Fibroblast of lung (primary cell): ENCODE measurements at regions not wholly inside any gene's neighbourhood (a gene's known extent, or its start where the extent isn't known, plus 50 kb on each side); places are given as distances from the start of the nearest gene placed in this dataset.

Experiments
- DNase-seq, 2 donors: peaks; one replicate each; pipeline versions ENCODE4 v3.0.0 to v3.0.0-alpha.2; 2010; ENCODE audit warnings: low read depth in 2 of 2
- H2AFZ ChIP-seq: 2 replicates; pipeline ENCODE4 v1.5.1; 2012; ENCODE audit warnings: low read length, control low read depth, inconsistent platforms
- H3K27ac ChIP-seq: 2 replicates; pipeline ENCODE4 v1.5.1; 2011; ENCODE audit warnings: low read length, control low read depth; ENCODE audit not compliant: insufficient read depth
- H3K27me3 ChIP-seq: 2 replicates; pipeline ENCODE4 v1.5.1; 2011; ENCODE audit warnings: mild to moderate bottlenecking, low read length; ENCODE audit not compliant: control insufficient read depth, insufficient read depth
- H3K36me3 ChIP-seq: 2 replicates; pipeline ENCODE4 v1.5.1; 2011; ENCODE audit warnings: low read length; ENCODE audit not compliant: control insufficient read depth, insufficient read depth
- H3K4me1 ChIP-seq: 2 replicates; pipeline ENCODE4 v1.5.1; 2011; ENCODE audit warnings: low read length; ENCODE audit not compliant: control insufficient read depth, insufficient read depth; ENCODE audit errors: extremely low read depth
- H3K4me2 ChIP-seq: 2 replicates; pipeline ENCODE4 v1.5.1; 2011; ENCODE audit warnings: low read length, control low read depth; ENCODE audit not compliant: insufficient read depth; ENCODE audit errors: extremely low read depth
- H3K4me3 ChIP-seq, 4 experiments: fragments of 200-600 bp in 1 of 4; sonication (generic) in 1 of 4; replicated peaks in 1 of 4; 2 replicates each; pipeline ENCODE4 v1.5.1; 2011 to 2016; ENCODE audit warnings: low read length in 4 of 4, low read depth in 3 of 4, mild to moderate bottlenecking in 3 of 4, control low read depth in 2 of 4, inconsistent platforms in 1 of 4, mixed read lengths in 1 of 4; ENCODE audit not compliant: insufficient read depth in 1 of 4; ENCODE audit errors: control extremely low read depth in 1 of 4
- H3K79me2 ChIP-seq: 2 replicates; pipeline ENCODE4 v1.5.1; 2012; ENCODE audit warnings: mild to moderate bottlenecking, low read length, inconsistent platforms; ENCODE audit not compliant: control insufficient read depth, insufficient read depth
- H3K9ac ChIP-seq: 2 replicates; pipeline ENCODE4 v1.5.1; 2011; ENCODE audit warnings: mild to moderate bottlenecking, low read length, control low read depth; ENCODE audit not compliant: insufficient read depth
- H3K9me3 ChIP-seq: 2 replicates; pipeline ENCODE4 v1.5.1; 2012; ENCODE audit warnings: low read depth, low read length; ENCODE audit not compliant: control insufficient read depth, insufficient read depth
- H4K20me1 ChIP-seq: 2 replicates; pipeline ENCODE4 v1.5.1; 2011; ENCODE audit warnings: low read length; ENCODE audit not compliant: control insufficient read depth, insufficient read depth; ENCODE audit errors: extremely low read depth
- CTCF ChIP-seq, 2 donors: IDR thresholded peaks in 1 of 2; conservative IDR thresholded peaks in 1 of 2; 1 replicate in 1 of 2; 2 replicates in 1 of 2; pipeline ENCODE4 v1.5.1; 2011 to 2012; ENCODE audit warnings: low read length in 2 of 2, control low read depth in 1 of 2, inconsistent platforms in 1 of 2, low read depth in 1 of 2, mild to moderate bottlenecking in 1 of 2
- EZH2 ChIP-seq: IDR thresholded peaks from 2 replicates; pipeline ENCODE4 v1.5.1; 2012; ENCODE audit warnings: low read length, control low read depth, mild to moderate bottlenecking; ENCODE audit errors: missing control alignments

- no peak overlapping the region for H3K27ac ChIP-seq
- H3K36me3 ChIP-seq = no peaks in the 10 kb centered on the region
- DNase-seq = no peak
- H2AFZ ChIP-seq = no peak overlapping the region
- no peak overlapping the region for H3K4me3 ChIP-seq
- H3K4me1 ChIP-seq = no peaks in the 10 kb centered on the region
- no peaks in the 10 kb centered on the region for H3K79me2 ChIP-seq
- TF ChIP-seq CTCF (conservative IDR thresholded peaks at IDR 0.05 in 1 of 2, IDR thresholded peaks at IDR 0.05 in 1 of 2; ENCODE audit: low read depth in 1 of 2, low read length in 2 of 2) = no peak
- TF ChIP-seq EZH2 = no peak
- H3K4me2 ChIP-seq = no peak overlapping the region
- H3K9ac ChIP-seq = no peak overlapping the region
- no peaks in the 10 kb centered on the region for H3K27me3 ChIP-seq
- H3K9me3 ChIP-seq = no peaks in the 10 kb centered on the region
- no peaks in the 10 kb centered on the region for H4K20me1 ChIP-seq
Observed at GRCh38 chr10:10844251-10844650, 173.4 kb upstream of the CELF2 start.

GRCh38 chr10:10845185-10845584, 172.5 kb upstream of the CELF2 start:
- TF ChIP-seq EZH2 = no peak
- TF ChIP-seq CTCF (conservative IDR thresholded peaks at IDR 0.05 in 1 of 2, IDR thresholded peaks at IDR 0.05 in 1 of 2; ENCODE audit: low read depth in 1 of 2, low read length in 2 of 2) = no peak
- Histone ChIP-seq H3K4me1 (no peaks in the 10 kb centered on the region), H3K27ac (no peak overlapping the region), H3K9me3 (no peaks in the 10 kb centered on the region), H3K4me2 (no peak overlapping the region), H2AFZ (no peak overlapping the region), H3K27me3 (no peaks in the 10 kb centered on the region), H3K9ac (no peak overlapping the region), H3K4me3 (no peak overlapping the region), H3K36me3 (no peaks in the 10 kb centered on the region), H4K20me1 (no peaks in the 10 kb centered on the region), H3K79me2 (no peaks in the 10 kb centered on the region)
- no peak for DNase-seq

- H3K79me2 ChIP-seq = no peaks in the 10 kb centered on the region
- no peak for TF ChIP-seq EZH2
- TF ChIP-seq CTCF (conservative IDR thresholded peaks at IDR 0.05 in 1 of 2, IDR thresholded peaks at IDR 0.05 in 1 of 2; ENCODE audit: low read depth in 1 of 2, low read length in 2 of 2) = no peak
Observed at GRCh38 chr10:10845826-10846503, 171.7 kb upstream of the CELF2 start.

More at GRCh38 chr10:10845826-10846503, 171.7 kb upstream of the CELF2 start:
- Histone ChIP-seq H3K4me2 (no peak overlapping the region), H3K9ac (no peak overlapping the region), H2AFZ (no peak overlapping the region), H3K27ac (no peak overlapping the region), H3K27me3 (no peaks in the 10 kb centered on the region), H3K4me3 (no peak overlapping the region), H4K20me1 (no peaks in the 10 kb centered on the region), H3K9me3 (no peaks in the 10 kb centered on the region), H3K4me1 (no peaks in the 10 kb centered on the region), H3K36me3 (no peaks in the 10 kb centered on the region)
- no peak for DNase-seq
